K562 (cell line): ENCODE measurements at regions not wholly inside any gene's neighbourhood (a gene's known extent, or its start where the extent isn't known, plus 50 kb on each side); places are given as distances from the start of the nearest gene placed in this dataset.

Experiments
- AFF1 ChIP-seq, 2 experiments: fragments of 450-650 bp; IDR thresholded peaks; 2 replicates each; pipeline ENCODE4 v1.6.1; 2018; ENCODE audit warnings: mild to moderate bottlenecking in 2 of 2, low read depth in 1 of 2; ENCODE audit not compliant: partially characterized antibody in 2 of 2
- ARID1B ChIP-seq: fragments of 450-650 bp; IDR thresholded peaks from 2 replicates; pipeline ENCODE4 v1.6.1; 2016; ENCODE audit warnings: antibody characterized with exemption, mild to moderate bottlenecking, inconsistent platforms
- ARID4B ChIP-seq: sonication (generic); formaldehyde crosslinking; IDR thresholded peaks from 2 replicates; pipeline ENCODE4 v1.8.0; 2022; ENCODE audit warnings: mild to moderate bottlenecking, missing genetic modification reagents
- HBP1 ChIP-seq: fragments of 450-650 bp; formaldehyde crosslinking; IDR thresholded peaks from 2 replicates; pipeline ENCODE4 v1.4.0; 2022; ENCODE audit warnings: missing genetic modification characterization
- HES1 ChIP-seq: fragments of 450-650 bp; IDR thresholded peaks from 2 replicates; pipeline ENCODE4 v1.6.1; 2016; ENCODE audit warnings: low read depth, mild to moderate bottlenecking, moderate library complexity
- HNRNPK ChIP-seq: fragments of 200-400 bp; formaldehyde crosslinking; IDR thresholded peaks from one replicate; pipeline ENCODE4 v1.6.1; 2018; ENCODE audit warnings: mild to moderate bottlenecking, low read depth, low read length; ENCODE audit not compliant: poor library complexity, severe bottlenecking
- HNRNPLL ChIP-seq: fragments of 200-400 bp; formaldehyde crosslinking; IDR thresholded peaks from 2 replicates; pipeline ENCODE4 v1.6.1; 2017; ENCODE audit warnings: low read length, low read depth, mild to moderate bottlenecking; ENCODE audit not compliant: poor library complexity, severe bottlenecking
- RUNX1 ChIP-seq: sonication (generic); IDR thresholded peaks from 2 replicates; pipeline ENCODE4 v1.6.1; 2016; ENCODE audit warnings: antibody characterized with exemption, low read depth
- TAF15 ChIP-seq: fragments of 200-400 bp; formaldehyde crosslinking; IDR thresholded peaks from 2 replicates; pipeline ENCODE4 v1.6.1; 2017; ENCODE audit warnings: mild to moderate bottlenecking, low read depth, low read length, moderate library complexity
- TGIF2 ChIP-seq: sonication (generic); formaldehyde crosslinking; IDR thresholded peaks from 2 replicates; pipeline ENCODE4 v1.8.1; 2022; ENCODE audit warnings: mild to moderate bottlenecking, missing genetic modification reagents, moderate library complexity
- ZNF12 ChIP-seq: sonication (generic); formaldehyde crosslinking; IDR thresholded peaks from 2 replicates; pipeline ENCODE4 v1.4.0; 2020; ENCODE audit warnings: mild to moderate bottlenecking, missing genetic modification reagents
- ZNF133 ChIP-seq: fragments of 250-450 bp; sonication (Bioruptor Pico); IDR thresholded peaks from 2 replicates; pipeline ENCODE4 v1.4.0; 2020; ENCODE audit warnings: mild to moderate bottlenecking
- ZNF197 ChIP-seq: fragments of 200-800 bp; sonication (Bioruptor generic); IDR thresholded peaks from 2 replicates; pipeline ENCODE4 v1.6.1; 2016; ENCODE audit warnings: low read depth, missing genetic modification characterization, missing compliant biosample characterization
- ZNF436 ChIP-seq: fragments of 250-450, 450-650 bp; sonication (Bioruptor Pico); formaldehyde crosslinking; IDR thresholded peaks from 2 replicates; pipeline ENCODE4 v1.7.0; 2020; ENCODE audit warnings: mild to moderate bottlenecking
- ZNF589 ChIP-seq: fragments of 200-800 bp; sonication (Bioruptor generic); IDR thresholded peaks from 2 replicates; pipeline ENCODE4 v1.6.1; 2016; ENCODE audit warnings: low read depth, missing genetic modification characterization, missing compliant biosample characterization
- ZNF778 ChIP-seq: fragments of 450-650 bp; formaldehyde crosslinking; IDR thresholded peaks from 2 replicates; pipeline ENCODE4 v1.4.0; 2020; ENCODE audit warnings: mild to moderate bottlenecking, moderate library complexity

GRCh38 chr7:25862261-25863004, 289.6 kb upstream of the NFE2L3 start (continued):
- TF ChIP-seq ARID1B (no peak), ZNF436 (no peak), RUNX1 (no peak), AFF1 (IDR thresholded peaks at IDR 0.05; ENCODE audit: low read depth in 1 of 2, partially characterized antibody in 2 of 2) (no peak), HNRNPLL (peak; percentile 73), HES1 (no peak), TAF15 (no peak), ZNF12 (CRISPR knock-in tag) (no peak), HNRNPK (no peak), HBP1 (no peak), TGIF2 (CRISPR knock-in tag) (no peak), ARID4B (CRISPR knock-in tag) (no peak), ZNF197 (CRISPR knock-in tag) (no peak), ZNF778 (no peak), ZNF589 (CRISPR knock-in tag) (no peak), ZNF133 (CRISPR knock-in tag) (no peak)
